Lung (tissue), 11 donors: ENCODE measurements at regions not wholly inside any gene's neighbourhood (a gene's known extent, or its start where the extent isn't known, plus 50 kb on each side); places are given as distances from the start of the nearest gene placed in this dataset.
A peak's percentile ranks its signal among the peaks of the same experiment; 100 is the strongest.
"Not testable (repeated sequence)": the region's sequence is repeated elsewhere in the genome, so short reads cannot be mapped to it uniquely, and the experiment has no call there.

ENCODE experiments used
- ATAC-seq: fragments of 200-7000 bp; cut with Tn5 transposase; one replicate; pipeline ENCODE4 v1.9.1; 2020; ENCODE audit warnings: moderate number of reproducible peaks; ENCODE audit not compliant: insufficient read depth, low FRiP score
- DNase-seq, 3 donors: peaks; one replicate each; pipeline ENCODE4 v3.0.0-alpha.2; 2013 to 2017
- H3K27ac ChIP-seq, 2 donors: one replicate each; pipeline ENCODE4 v1.5.1; 2013; ENCODE audit warnings: mild to moderate bottlenecking in 2 of 2, moderate library complexity in 2 of 2, control low read depth in 1 of 2, inconsistent platforms in 1 of 2, low read depth in 1 of 2, low read length in 1 of 2
- H3K27me3 ChIP-seq, 3 donors: one replicate each; pipeline ENCODE4 v1.5.1; 2013; ENCODE audit warnings: low read length in 2 of 3; ENCODE audit not compliant: control insufficient read depth in 3 of 3, insufficient read depth in 3 of 3
- H3K36me3 ChIP-seq, 4 donors: one replicate each; pipeline ENCODE4 v1.5.1; 2013; ENCODE audit warnings: low read length in 4 of 4, mild to moderate bottlenecking in 1 of 4, moderate library complexity in 1 of 4; ENCODE audit not compliant: control insufficient read depth in 4 of 4, insufficient read depth in 4 of 4
- H3K4me1 ChIP-seq, 5 donors: one replicate each; pipeline ENCODE4 v1.5.1; 2013; ENCODE audit warnings: low read length in 5 of 5, mild to moderate bottlenecking in 2 of 5, moderate library complexity in 1 of 5; ENCODE audit not compliant: control insufficient read depth in 5 of 5, insufficient read depth in 5 of 5
- H3K4me3 ChIP-seq: one replicate; pipeline ENCODE4 v1.5.1; 2013; ENCODE audit warnings: mild to moderate bottlenecking, control low read depth, moderate library complexity
- H3K9ac ChIP-seq, 2 donors: one replicate each; pipeline ENCODE4 v1.5.1; 2013; ENCODE audit warnings: low read length in 2 of 2, control low read depth in 1 of 2; ENCODE audit not compliant: insufficient read depth in 1 of 2
- H3K9me3 ChIP-seq, 4 donors: one replicate each; pipeline ENCODE4 v1.5.1; 2013; ENCODE audit warnings: low read length in 3 of 4, mild to moderate bottlenecking in 1 of 4, moderate library complexity in 1 of 4; ENCODE audit not compliant: control insufficient read depth in 4 of 4, insufficient read depth in 3 of 4
- WGBS, 2 donors: extraction: QIAGEN DNeasy Blood & Tissue Kit; methylation state at CpG; one replicate each; pipeline ENCODE4 v1.1.7; 2013; 5-methylcytosine and 5-hydroxymethylcytosine counted together
- TF ChIP-seq, protein P1 (sequence below): IDR thresholded peaks from 2 replicates; pipeline ENCODE4 v1.5.1; 2012; ENCODE audit warnings: mild to moderate bottlenecking; ENCODE audit errors: control extremely low read depth, extremely low read depth
- donor health status: control.
- donor health status: control.
- donor health status: Bipolar disorder and iron deficiency.
- donor health status: healthy.
- donor health status: DM: yes; HTN: yes; CAD: no.

DNA sequence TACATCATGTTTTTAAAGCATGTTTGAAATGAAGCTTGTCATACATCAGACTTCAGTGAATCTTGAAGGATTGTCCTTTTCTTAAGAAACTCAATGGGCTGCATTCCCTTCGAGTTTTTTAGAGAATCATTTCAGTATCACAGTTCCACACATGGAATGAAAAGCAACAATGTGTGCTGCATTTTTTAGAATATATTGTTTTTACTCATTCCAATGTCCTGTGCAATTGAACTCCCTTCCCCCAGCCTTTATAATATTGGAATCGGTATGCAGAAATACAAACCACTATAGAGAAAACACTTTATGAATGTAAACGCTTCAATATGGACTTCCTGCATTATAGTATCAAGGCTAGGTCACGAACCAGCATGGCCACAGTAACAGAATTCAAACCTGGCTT is 634.4 kb downstream of the GATA3 start:
- H3K4me1 ChIP-seq = no peaks in the 10 kb centered on the region
- no peaks in the 10 kb centered on the region for H3K36me3 ChIP-seq
- ATAC-seq = no peak
- H3K27ac ChIP-seq = no peak overlapping the region
- 66 to 74% methylated on average over 4 of the region's 4 CpGs for WGBS, 2 donors
- H3K4me3 ChIP-seq = no peak overlapping the region
- no peak overlapping the region for H3K9ac ChIP-seq
- DNase-seq = peak in 1 of 3 donors; percentile 49
- H3K27me3 ChIP-seq = no peaks in the 10 kb centered on the region
- TF ChIP-seq, protein P1, sequence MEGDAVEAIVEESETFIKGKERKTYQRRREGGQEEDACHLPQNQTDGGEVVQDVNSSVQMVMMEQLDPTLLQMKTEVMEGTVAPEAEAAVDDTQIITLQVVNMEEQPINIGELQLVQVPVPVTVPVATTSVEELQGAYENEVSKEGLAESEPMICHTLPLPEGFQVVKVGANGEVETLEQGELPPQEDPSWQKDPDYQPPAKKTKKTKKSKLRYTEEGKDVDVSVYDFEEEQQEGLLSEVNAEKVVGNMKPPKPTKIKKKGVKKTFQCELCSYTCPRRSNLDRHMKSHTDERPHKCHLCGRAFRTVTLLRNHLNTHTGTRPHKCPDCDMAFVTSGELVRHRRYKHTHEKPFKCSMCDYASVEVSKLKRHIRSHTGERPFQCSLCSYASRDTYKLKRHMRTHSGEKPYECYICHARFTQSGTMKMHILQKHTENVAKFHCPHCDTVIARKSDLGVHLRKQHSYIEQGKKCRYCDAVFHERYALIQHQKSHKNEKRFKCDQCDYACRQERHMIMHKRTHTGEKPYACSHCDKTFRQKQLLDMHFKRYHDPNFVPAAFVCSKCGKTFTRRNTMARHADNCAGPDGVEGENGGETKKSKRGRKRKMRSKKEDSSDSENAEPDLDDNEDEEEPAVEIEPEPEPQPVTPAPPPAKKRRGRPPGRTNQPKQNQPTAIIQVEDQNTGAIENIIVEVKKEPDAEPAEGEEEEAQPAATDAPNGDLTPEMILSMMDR = no peak
- H3K9me3 ChIP-seq = peaks cover 0 to 5% (median 1%) of the 10 kb centered on the region in 4 donors

DNA sequence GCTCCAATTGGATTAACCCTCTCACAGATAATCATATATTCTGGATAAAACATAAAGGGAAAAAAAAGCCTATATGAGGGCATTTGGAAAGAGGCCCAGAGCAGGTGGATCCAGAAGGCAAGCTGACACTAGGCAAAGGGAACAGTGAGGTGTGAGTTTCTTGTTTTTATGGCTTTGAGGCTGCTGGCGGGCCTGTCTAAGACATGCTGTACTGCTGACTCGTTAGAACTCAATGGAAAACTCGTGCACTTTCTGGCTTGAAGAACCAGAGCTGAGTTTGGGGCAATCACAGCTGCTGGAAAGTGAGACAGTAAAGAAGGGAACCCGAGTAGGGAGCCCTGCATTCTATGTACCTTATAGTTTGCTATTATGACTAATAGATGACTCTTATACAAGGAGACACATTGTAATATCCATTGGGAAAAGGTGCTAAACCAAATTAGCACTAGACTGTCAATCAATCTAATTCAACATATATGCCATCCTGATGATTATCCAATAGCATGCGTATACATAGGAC is 637.1 kb downstream of the GATA3 start:
- Histone ChIP-seq H3K27me3 (no peaks in the 10 kb centered on the region), H3K27ac (no peak overlapping the region), H3K36me3 (no peaks in the 10 kb centered on the region), H3K9me3 (peaks cover 0 to 5% (median 1%) of the 10 kb centered on the region in 4 donors), H3K4me3 (no peak overlapping the region), H3K4me1 (no peaks in the 10 kb centered on the region), H3K9ac (no peak overlapping the region)
- TF ChIP-seq, protein P1 = no peak
- 79 to 85% methylated on average over 5 of the region's 5 CpGs for WGBS, 2 donors
- ATAC-seq = no peak
- DNase-seq = peak in 1 of 3 donors; percentile 2

DNA sequence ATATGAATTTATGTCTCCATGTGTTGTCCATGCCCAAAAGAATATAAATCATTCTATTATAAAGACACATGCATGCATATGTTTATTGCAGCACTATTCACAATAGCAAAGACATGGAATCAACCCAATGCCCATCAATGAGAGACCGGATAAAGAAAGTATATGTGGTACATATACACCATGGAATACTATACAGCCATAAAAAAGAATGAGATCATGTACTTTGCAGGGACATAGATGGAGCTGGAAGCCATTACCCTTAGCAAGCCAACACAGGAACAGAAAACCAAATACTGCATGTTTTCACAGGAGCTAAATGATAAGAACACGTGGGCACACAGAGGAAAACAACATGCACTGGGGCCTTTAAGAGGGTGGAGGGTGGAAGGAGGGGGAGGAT is 639.1 kb downstream of the GATA3 start:
- H3K9ac ChIP-seq, H3K4me1 ChIP-seq, H3K9me3 ChIP-seq, H3K27me3 ChIP-seq, H3K4me3 ChIP-seq, DNase-seq, H3K36me3 ChIP-seq, ATAC-seq, H3K27ac ChIP-seq: not testable (repeated sequence)
- 85 to 87% methylated on average over 2 of the region's 2 CpGs for WGBS, 2 donors

DNA sequence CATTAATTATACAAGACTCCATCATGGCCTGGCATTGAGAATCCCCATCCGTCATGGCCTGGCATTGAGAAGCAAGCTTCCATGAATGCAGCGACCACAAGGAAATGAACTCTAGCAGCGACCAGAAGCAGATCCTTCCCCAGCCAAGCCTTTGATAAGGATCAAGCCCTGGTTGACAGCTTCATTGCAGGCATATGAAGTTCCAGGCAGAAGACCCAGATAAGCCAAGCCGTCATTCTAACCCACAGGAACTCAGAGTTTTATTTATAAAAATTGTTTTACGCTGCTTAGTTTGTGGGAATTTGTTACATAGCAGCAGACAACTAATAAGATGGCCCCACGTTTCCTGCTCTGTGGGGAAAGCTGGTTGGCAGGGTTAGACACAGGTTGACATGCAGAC is 642.3 kb downstream of the GATA3 start:
- H3K27ac ChIP-seq = no peak overlapping the region
- peaks cover 0 to 5% (median 1%) of the 10 kb centered on the region in 4 donors for H3K9me3 ChIP-seq
- H3K4me3 ChIP-seq = no peak overlapping the region
- 78 to 81% methylated on average over 6 of the region's 6 CpGs for WGBS, 2 donors
- H3K4me1 ChIP-seq = no peaks in the 10 kb centered on the region
- ATAC-seq = no peak
- H3K36me3 ChIP-seq = no peaks in the 10 kb centered on the region
- no peak overlapping the region for H3K9ac ChIP-seq
- H3K27me3 ChIP-seq = no peaks in the 10 kb centered on the region
- TF ChIP-seq, protein P1 = no peak
- DNase-seq = no peak
